Caki2 (cell line): ENCODE measurements at regions not wholly inside any gene's neighbourhood (a gene's known extent, or its start where the extent isn't known, plus 50 kb on each side); places are given as distances from the start of the nearest gene placed in this dataset.
A peak's percentile ranks its signal among the peaks of the same experiment; 100 is the strongest.

Source experiments
- DNase-seq: peaks from one replicate; pipeline ENCODE4 v3.0.0-alpha.2; 2015; ENCODE audit warnings: low read depth
- in situ Hi-C: cut with HindIII; loops from 2 replicates; pipeline ENCODE4 v1.10.0; 2016; ENCODE audit warnings: low sequenced_read_pairs, low pct_unique_long_range_greater_than_20kb, mixed read lengths

DNA sequence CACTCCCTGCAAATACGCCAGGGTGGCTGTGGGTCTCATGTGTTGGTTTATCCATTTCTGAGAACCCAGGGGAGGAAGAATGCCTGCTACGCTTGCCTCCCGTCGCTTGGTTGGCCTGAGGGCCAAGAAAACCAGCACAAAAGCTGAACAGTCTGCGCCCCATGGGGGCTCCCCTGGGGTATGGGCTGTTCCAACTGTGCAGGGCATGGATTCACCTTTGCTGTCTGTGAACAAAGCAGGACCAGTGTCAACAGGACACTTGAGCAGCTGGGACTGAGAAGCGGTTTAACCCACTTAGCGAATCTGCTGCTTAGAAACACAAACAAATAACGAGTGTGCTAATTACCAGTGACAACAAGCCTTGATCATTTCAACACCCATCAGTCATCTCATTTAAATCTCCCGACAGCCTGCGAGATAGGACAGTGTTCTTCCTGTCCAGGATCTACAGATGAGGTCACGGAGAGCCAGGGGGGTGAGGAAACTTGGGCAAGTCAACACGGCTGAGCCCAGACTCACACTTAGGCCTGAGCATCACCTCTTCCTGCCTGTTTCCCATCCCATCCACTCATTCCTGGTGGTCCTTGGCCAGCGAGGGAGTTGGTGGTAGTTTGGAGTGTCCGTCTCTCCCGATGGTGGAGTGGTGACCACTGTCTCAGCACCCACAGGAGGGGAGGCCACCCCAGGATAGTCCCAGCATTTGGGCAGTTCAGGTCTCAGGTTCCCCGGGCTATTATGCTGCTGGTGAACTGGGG lies 111.6 kb upstream of the HAAO start:
- DNase-seq, result no peak
- in situ Hi-C loops, result no loop called here

DNA sequence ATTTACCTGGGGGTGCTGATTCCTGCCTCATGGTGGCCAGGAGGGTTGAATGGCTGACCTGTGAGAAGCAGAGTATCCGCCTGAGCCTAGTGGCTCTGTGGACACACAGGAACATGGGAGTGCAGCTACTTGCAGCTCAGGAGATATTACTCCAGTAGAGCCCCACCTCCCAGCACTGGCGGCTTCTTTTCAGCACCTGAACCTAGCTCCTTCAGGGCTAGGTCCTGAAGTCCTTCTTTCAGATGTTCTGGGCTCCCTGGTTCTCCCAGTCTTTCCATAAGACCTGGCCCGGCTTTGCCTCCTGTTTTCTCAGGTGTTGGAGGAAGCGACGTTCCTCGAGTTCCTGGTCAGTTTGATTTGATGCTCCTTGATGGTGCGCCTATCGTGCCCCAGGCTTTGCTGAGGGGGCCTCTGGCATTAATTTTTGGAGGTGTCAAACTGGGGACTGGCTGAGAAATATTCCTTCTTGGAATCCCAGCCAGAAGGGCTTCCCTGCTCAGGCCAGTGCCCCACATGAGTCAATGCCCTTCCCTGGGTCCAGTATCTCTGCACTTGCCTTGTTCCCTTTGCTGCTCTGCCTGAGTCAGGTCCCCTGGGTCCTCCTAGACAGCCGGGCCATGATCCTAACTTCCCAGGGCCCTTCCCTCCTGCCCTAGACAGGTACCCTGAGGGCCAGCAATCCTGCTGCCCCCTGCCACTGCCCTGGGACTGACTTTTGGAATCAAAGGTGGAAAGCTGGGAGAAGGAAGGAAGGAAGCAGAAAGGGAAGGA lies 110.7 kb upstream of the HAAO start:
- in situ Hi-C loops, result no loop called here
- no peak for DNase-seq

DNA sequence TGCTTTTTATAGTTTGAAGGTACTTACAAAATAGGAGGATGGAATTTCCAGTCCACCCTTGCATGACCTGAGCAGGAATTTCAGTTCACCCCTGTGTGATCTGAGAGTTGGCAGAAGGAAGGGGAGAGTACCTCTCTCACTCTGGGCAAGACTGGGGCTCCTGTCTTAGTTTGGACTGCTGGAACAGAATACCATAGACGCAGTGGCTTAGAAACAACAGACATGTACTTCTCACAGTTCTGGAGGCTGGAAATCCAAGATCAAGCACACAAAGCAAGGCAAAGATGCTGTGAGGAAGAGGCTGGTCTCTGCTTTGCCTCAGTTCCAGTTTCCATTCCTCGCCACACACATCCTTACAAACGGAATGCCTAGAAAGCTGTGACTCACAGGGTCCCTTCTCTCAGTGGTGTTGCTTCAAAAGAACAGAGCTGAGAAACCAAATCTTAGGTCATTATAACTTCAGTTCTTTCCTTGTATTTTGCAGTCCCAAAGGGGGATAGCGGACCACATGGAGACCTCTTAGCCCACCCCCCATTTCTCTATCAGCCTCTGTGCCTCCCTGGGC lies 108.8 kb upstream of the HAAO start:
- DNase-seq, result no peak
- in situ Hi-C loops, result no loop called here

DNA sequence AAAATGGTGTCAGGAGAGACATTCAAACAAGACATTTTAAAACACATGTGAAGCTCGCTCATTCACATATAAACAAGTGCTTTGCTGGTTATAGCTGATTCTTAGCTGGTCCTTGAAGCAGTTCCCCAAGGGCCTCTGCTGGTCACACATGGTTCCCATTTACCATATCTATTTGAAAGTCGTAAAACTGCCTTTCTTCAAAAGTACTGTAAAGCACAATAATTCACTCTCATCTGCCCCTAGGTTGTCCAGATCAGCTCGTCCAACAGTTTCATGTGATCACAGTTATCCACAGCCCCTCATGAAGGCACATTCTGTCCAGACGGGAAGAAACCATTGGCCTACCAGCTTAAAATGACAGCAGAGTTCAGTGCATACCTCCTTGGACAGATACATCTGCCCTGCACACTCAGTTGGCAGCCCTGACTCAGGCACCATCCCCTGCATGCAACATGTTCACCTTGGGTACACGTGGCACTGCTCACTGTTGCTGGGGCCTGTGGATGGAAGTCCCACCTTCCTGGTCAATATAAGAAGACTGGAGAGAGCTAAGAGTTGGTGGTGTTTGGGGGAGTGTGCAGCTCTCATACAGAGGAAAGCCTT lies 108.0 kb upstream of the HAAO start:
- DNase-seq, result no peak
- in situ Hi-C loops, result no loop called here

DNA sequence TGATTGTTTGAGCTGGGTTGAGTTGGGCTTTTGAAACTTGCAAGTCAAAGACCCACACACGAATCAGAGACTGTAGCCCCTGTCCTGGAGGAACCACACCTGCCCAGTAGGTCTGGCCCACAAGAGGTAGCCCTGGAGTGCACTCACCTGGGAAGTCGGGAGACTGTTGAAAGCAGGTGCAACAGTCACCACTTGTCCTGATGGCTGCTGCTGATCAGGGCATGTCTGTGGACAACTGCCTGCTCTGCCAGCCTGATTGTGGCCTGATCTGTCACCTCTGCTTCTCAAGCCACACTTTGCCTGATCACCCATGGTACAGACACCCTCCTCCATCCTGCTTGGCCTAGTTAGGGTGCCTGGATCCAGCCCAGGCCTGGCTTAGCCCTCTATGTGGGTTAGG lies 105.0 kb upstream of the HAAO start:
- in situ Hi-C loops, result no loop called here
- DNase-seq, result no peak

DNA sequence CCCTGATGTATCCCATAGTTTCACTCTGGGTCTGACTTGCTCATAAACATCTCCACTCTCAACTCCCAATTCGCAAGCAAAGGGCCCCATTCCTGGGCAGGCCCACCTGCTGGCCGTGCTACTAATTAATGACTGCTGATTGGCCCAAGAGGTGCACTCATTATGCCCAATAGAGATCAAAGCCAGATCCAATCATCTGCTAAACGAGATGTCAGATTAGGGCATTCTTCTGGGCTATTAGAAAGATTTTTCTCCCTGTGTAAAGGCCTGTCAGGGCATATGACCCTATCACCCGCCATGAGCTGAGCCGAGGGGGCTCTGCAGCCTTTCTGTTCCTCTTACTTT lies 103.4 kb upstream of the HAAO start:
- in situ Hi-C loops, result no loop called here
- no peak for DNase-seq

DNA sequence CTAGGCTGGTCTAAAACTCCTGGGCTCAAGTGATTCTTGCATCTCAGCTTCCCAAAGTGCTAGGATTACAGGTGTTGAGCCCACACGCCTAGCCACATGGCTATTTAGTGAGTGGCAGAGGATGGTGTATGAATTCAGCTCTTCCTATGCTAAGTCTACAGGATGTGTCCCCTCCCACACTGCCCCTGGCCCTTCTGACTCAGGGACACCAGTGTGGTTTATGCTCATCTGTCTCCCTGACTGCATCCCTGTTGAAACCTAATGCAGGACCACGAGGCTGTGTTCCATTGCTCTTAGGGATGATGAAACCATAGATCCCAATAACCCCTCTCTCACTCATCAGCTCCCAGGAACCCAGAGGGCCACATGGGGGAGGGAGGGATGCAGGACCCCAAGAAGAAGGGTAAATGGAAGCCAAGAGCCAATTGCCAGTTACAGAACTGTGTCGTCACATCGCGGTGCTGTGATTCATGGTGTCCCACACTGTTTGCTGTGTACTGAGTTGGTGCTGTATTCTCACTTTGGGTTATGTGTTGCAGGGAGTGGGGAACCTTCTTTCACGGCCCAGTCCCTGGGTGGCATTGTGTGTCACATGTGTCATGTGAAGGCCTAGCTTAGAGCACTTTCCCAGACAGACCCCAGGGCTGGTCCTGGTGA lies 102.9 kb upstream of the HAAO start:
- no peak for DNase-seq
- in situ Hi-C loops, result no loop called here

DNA sequence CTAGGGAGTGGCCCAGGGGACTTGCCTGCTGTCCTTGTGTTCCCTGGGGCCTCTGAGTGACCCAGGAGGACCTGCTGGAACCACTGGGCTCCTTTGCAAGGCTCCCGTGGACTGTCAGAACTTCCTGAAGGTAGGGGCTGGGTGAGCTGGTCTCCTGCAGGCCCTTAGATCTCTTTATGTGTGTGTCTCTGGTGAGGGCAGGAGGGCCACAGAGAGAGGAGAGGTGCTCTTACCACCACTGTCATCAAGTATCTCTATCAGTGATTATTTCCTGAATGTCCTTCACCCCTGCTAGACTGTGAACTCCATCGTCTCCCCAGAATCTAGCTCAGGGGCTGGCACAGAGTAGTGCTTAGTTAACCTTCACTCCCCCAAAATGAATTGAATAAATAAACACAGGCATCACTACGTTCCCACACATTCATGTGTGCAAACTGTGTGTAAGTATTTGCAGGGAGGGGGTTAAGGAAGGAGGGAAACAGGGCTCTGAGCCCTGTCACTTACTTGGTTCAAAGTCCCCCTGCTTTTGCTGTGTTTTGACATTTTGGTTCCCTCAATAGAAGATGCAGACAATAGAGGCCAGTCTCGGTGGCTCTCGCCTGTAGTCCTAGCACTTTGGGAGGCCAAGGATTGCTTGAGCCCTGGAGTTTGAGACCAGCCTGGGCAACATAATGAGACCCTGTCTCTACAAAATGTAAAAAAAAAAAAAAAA lies 100.8 kb upstream of the HAAO start:
- no peak for DNase-seq
- in situ Hi-C loops, result no loop called here

DNA sequence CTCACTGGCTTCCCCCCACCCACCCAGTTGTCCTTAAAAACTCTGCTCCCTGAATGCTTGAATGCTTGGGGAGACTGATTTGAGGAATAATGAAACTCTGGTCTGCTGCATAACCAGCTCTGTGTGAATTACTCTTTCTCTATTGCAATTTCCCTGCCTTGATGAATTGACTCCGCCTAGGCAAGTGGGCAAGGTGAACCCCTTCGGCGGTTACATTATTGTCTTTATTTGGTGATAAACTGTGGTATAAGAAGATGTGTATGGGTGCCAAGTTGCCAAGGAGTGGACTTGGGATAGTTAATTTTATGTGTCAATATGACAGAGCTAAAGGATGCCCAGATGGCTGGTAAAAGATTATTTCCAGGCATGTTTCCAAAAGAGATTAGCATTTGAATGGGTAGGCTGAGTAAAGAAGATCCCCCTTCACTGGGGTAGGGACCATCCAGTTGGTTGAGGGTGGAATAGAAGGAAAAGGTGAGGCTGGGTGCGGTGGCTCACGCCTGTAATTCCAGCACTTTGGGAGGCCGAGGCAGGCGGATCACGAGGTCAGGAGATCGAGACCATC lies 98.5 kb upstream of the HAAO start:
- in situ Hi-C loops, result no loop called here
- no peak for DNase-seq

DNA sequence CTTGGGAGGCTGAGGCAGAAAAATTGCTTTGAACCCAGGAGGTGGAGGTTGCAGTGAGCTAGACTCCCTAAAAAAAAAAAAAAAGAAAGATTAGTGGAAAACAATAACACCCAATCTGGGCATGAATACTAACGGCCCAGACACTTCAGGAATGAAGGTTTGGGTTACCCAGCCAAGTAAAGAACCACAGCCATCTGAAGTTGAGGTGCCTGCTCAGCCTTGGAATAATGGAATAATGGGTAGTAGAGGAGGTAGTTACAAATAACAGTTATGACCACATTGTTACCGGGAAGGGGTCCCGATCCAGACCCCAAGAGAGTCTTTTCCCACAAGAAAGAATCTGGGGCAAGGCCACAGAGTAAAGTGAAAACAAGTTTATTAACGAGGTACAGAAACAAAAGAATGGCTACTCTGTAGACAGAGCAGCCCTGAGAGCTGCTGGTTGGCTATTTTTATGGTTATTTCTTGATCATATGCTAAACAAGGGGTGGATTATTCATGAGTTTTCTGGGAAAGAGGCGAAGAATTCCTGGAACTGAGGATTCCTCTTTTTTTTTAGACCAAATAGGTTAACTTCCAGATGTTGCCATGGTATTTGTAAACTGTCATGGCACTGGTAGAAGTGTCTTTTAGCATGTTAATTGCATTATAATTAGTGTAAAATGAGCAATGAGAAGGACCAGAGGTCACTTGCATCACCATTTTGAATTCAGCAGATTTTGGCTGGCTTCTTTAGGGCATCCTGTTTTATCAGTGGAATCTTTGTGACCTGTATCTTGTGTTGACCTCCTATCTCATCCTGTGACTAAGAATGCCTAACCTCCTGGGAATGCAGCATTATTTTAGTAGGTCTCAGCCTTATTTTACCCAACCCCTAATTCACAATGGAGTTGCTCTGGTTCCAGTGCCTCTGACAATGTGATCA lies 96.2 kb upstream of the HAAO start:
- in situ Hi-C loops, result no loop called here

DNA sequence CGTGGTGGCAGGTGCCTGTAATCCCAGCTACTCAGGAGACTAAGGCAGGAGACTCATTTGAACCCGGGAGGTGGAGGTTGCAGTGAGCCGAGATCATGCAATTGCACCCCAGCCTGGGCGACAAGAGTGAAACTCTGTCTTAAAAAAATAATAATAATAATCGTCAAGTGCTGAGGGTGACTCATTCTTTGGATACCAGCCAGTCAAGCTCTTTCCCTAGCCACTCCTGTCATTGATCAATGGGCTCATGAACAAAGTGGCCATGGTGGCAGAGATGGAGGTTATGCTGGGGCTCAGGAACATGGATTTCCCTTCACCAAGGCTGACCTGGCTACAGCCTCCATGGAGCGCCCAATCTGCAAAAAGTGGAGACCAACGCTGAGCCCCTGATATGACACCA lies 94.5 kb upstream of the HAAO start:
- in situ Hi-C loops, result no loop called here
- DNase-seq, result peak; percentile 29

More for the DNA sequence above, 96.2 kb upstream of the HAAO start:
- DNase-seq, result no peak

DNA sequence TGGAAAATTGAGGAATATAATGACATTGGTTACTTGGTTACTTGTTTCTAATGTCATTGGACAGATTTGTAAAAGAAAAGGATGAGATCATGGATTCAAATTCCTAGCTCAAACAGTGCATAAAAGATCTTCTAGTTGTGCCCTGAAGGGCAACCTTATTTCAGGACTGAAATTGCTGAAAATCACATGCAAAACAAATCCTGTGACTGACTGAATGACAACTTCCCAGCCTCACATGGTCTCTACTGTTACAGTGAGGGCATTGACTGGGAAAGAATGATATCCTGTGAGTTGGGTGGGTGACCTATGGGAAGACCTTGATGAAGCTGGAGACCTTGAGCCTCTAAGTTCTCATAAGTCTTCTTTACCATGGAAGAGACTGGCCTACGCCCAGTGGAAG lies 90.4 kb upstream of the HAAO start:
- no peak for DNase-seq
- in situ Hi-C loops, result no loop called here

DNA sequence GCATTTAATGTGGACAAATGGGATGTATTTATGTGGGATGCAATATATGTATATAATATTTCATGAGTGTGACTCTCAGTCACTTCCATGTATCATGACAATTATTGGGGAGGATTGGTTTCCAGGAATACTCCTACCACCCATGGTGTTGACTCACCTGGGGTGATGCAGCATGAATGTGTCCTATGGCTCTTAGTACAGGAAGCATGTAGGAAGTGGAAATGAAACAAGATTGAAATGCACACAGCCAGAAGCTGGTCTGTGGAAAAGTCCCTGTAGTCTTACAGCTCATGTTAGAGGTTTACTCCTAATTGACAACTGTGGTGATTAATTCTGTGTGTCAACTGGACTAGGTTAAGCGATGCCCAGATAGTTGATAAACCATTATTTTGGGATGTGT lies 89.3 kb upstream of the HAAO start:
- no peak for DNase-seq
- in situ Hi-C loops, result no loop called here

DNA sequence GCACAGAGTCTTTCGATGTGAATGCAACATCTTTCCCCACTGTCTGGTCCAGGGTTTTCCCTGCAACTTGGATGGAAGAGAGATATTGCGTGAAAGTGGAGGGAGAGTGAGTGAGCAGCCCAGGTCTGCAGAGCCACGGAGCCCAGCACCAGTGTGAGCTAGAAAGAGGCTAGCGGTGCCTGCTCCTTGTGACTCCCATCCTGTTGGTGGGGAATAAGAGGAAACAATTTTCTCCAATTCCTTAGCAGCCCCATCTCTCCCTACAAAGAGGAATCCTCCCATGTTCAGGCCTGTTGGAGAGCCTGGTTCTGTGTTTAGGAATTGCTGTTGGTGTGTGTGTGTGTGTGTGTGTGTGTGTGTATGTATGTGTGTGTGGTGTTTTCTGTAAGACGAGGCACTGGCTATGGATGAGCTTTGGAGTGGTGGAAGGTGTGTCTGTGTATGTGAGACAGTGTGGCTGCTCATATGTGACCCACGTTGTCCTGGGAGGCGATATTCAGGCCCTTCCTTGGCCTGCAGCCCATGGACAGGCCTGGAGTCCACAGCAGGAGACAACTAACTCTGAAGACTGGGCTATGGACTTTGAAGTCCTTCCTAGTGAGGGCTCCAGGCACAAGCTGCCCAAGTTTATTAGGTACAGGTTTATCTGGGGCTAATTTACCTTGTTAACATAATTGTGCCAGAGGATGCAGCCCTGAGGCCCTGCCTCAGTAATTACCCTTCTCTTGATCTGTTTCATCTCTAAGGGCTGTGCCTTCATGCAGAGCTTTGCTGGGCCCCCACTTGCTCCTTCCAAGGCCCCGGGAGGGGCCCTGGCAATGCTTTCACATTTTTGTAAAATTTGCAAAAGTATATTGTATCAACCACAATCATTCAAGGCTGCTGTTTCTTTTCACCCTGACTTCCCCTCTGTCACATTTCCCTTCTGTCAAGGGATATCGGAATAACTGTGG lies 88.6 kb upstream of the HAAO start:
- in situ Hi-C loops, result no loop called here
- DNase-seq, result no peak

DNA sequence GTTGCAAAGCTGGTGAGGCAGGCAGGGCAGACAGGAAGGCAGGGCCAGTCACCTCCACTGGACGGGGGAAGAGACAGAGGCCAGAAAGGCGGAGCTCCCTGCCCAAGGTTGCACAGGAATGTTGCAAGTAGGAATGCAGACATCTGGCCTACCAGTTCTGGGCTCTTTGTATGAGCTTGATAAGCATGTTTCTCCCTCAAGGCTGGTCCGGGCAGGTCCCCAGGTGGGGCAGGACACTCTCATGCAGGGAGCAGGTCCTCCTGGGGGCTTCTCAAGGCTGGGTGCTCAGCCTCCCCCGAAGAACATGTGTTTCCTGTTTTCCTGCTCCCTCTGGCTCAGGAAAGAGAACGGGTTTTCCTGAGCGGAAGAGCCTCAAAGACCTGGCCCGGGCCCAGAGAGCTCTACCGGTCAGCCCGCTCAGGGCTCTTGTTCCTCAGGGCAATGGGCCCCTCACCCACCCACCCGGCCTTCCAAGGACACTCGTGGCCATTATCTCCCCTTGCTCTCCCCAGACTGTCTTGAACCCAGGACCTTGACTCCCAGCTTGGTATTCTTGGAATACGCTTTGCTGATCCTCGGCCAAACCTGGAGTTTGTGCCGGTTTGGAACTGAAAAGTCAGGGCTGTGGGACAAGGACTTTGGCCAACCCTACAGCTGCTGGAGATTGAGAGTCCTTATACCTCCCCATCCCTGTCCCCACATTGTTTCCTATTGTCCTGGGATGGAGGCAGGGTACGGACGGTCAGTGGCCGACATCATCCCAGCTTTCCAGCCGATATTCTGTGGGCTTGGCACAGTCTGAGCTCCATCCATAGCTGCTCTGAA lies 87.7 kb upstream of the HAAO start:
- in situ Hi-C loops, result no loop called here

More for the DNA sequence above, 87.7 kb upstream of the HAAO start:
- no peak for DNase-seq
